Breast epithelium (tissue), 4 donors: ENCODE measurements at regions not wholly inside any gene's neighbourhood (a gene's known extent, or its start where the extent isn't known, plus 50 kb on each side); places are given as distances from the start of the nearest gene placed in this dataset.

Experiments
- DNase-seq, 2 donors: peaks; one replicate each; pipeline ENCODE4 v3.0.0-alpha.2; 2019; ENCODE audit warnings: low spot score in 2 of 2
- H3K27ac ChIP-seq, 2 donors: fragments of 200-600 bp; sonication (generic) in 1 of 2; one replicate each; pipeline ENCODE4 v1.5.1; 2016 to 2019; ENCODE audit warnings: mild to moderate bottlenecking in 1 of 2
- H3K27me3 ChIP-seq, 2 donors: fragments of 200-600 bp; sonication (generic) in 1 of 2; one replicate each; pipeline versions ENCODE4 v1.5.1 to v1.6.0; 2017 to 2019; ENCODE audit warnings: control low read depth in 1 of 2, mild to moderate bottlenecking in 1 of 2
- H3K36me3 ChIP-seq: fragments of 200-600 bp; one replicate; pipeline ENCODE4 v1.5.1; 2019
- H3K4me1 ChIP-seq, 2 donors: fragments of 200-600 bp; sonication (generic); one replicate each; pipeline ENCODE4 v1.5.1; 2016 to 2019; ENCODE audit warnings: control low read depth in 1 of 2
- H3K4me3 ChIP-seq, 3 donors: fragments of 200-600 bp; sonication (generic); 1 replicate in 2 of 3; 2 replicates in 1 of 3; pipeline ENCODE4 v1.5.1; 2016 to 2019; ENCODE audit warnings: mild to moderate bottlenecking in 3 of 3, moderate library complexity in 2 of 3
- H3K9me3 ChIP-seq, 2 donors: fragments of 200-600 bp; sonication (generic) in 1 of 2; one replicate each; pipeline ENCODE4 v1.5.1; 2016 to 2019; ENCODE audit warnings: control low read depth in 1 of 2
- CTCF ChIP-seq, 3 donors: fragments of 450-650 bp; IDR thresholded peaks; one replicate each; pipeline ENCODE4 v1.5.1; 2016 to 2017; ENCODE audit warnings: antibody characterized with exemption in 3 of 3, mild to moderate bottlenecking in 3 of 3, moderate library complexity in 3 of 3
- POLR2A ChIP-seq: fragments of 450-650 bp; IDR thresholded peaks from one replicate; pipeline ENCODE4 v1.6.1; 2016; ENCODE audit warnings: antibody characterized with exemption, mild to moderate bottlenecking, moderate library complexity
- POLR2AphosphoS5 ChIP-seq, 3 donors: sonication (generic); formaldehyde crosslinking; IDR thresholded peaks; one replicate each; pipeline ENCODE4 v1.6.1; 2017; ENCODE audit warnings: antibody characterized with exemption in 3 of 3
- intact Hi-C: fragments of 100-400 bp; cut with DNase I; formaldehyde crosslinking; loops from one replicate; pipeline ENCODE4 v1.15.1; 2023; ENCODE audit warnings: low total_unique reads

GRCh38 chr1:73862355-73862754, 335.6 kb downstream of the LRRIQ3 start:
- TF ChIP-seq POLR2AphosphoS5 (IDR thresholded peaks at IDR 0.05), result no peak
- TF ChIP-seq POLR2A, result no peak
- no peak for TF ChIP-seq CTCF (IDR thresholded peaks at IDR 0.05)
- intact Hi-C loops, result no loop called here

DNA sequence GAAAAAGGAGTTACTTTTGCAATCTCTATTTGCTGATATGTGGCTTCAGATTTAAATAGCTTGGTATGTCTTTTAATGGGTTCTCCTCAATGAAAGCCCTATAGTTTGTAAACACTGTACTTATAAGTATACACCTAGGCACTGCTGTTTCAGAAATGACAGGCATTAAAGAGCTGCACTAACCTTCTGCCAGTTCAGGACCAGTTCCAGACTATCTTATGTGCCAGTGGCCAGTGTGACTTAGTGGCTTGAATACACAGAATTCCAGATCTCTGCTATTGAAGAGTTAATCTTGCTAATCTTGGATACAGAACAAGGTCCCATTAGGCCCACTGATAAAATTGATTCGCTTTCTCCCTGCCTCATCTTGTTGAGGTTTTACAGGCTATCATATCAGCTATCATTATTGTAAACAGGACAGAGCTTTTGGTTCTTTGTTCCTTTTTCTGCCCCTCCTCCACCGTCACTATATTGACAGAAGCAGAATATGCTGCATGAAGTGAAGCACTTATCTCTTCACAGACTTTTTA, 337.5 kb downstream of the LRRIQ3 start:
- Histone ChIP-seq H3K27ac (no peak overlapping the region), H3K4me1 (no peaks in the 10 kb centered on the region), H3K9me3 (no peaks in the 10 kb centered on the region), H3K27me3 (no peaks in the 10 kb centered on the region), H3K4me3 (no peak overlapping the region), H3K36me3 (no peaks in the 10 kb centered on the region)
- TF ChIP-seq POLR2AphosphoS5 (IDR thresholded peaks at IDR 0.05) (no peak), POLR2A (no peak), CTCF (IDR thresholded peaks at IDR 0.05) (no peak)
- no peak for DNase-seq
- intact Hi-C loops, result no loop called here

More at GRCh38 chr1:73862355-73862754, 335.6 kb downstream of the LRRIQ3 start:
- H3K27me3 ChIP-seq, result no peaks in the 10 kb centered on the region
- no peak for DNase-seq
- H3K27ac ChIP-seq, result no peak overlapping the region
- no peaks in the 10 kb centered on the region for H3K4me1 ChIP-seq
- no peaks in the 10 kb centered on the region for H3K9me3 ChIP-seq
- no peaks in the 10 kb centered on the region for H3K36me3 ChIP-seq
- H3K4me3 ChIP-seq, result no peak overlapping the region

GRCh38 chr1:73859227-73859626, 338.7 kb downstream of the LRRIQ3 start:
- intact Hi-C loops, result no loop called here
- no peaks in the 10 kb centered on the region for H3K9me3 ChIP-seq
- no peaks in the 10 kb centered on the region for H3K27me3 ChIP-seq
- H3K4me3 ChIP-seq, result no peak overlapping the region
- TF ChIP-seq POLR2AphosphoS5 (IDR thresholded peaks at IDR 0.05), result no peak
- no peak for TF ChIP-seq CTCF (IDR thresholded peaks at IDR 0.05)
- no peak for TF ChIP-seq POLR2A
- H3K36me3 ChIP-seq, result no peaks in the 10 kb centered on the region
- DNase-seq, result no peak
- H3K27ac ChIP-seq, result no peak overlapping the region
- H3K4me1 ChIP-seq, result no peaks in the 10 kb centered on the region

DNA sequence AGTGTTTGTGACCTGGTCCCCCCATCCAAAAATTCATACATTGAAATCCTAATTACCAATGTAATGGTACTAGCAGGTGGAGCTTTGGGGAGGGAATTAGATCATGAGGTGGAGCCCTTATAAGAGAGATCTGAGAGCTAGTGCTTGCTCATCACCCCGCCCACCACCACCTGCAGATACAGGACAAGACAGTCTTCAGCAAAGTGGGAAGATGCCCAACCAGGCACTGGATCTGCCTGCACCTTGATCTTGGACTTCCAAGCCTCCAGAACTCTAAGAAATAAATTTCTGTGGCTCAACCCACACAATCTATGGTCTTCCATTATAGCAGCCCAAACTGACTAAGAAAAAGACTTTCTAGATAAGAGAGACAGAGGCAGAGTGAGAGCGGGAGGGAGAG, 343.4 kb downstream of the LRRIQ3 start:
- TF ChIP-seq POLR2AphosphoS5 (IDR thresholded peaks at IDR 0.05) (no peak), CTCF (IDR thresholded peaks at IDR 0.05) (no peak), POLR2A (no peak)
- no peaks in the 10 kb centered on the region for H3K4me1 ChIP-seq
- H3K27me3 ChIP-seq, result no peaks in the 10 kb centered on the region
- H3K27ac ChIP-seq, result no peak overlapping the region
- H3K4me3 ChIP-seq, result no peak overlapping the region
- H3K9me3 ChIP-seq, result no peaks in the 10 kb centered on the region
- no peaks in the 10 kb centered on the region for H3K36me3 ChIP-seq
- DNase-seq, result no peak
- intact Hi-C loops, result no loop called here

DNA sequence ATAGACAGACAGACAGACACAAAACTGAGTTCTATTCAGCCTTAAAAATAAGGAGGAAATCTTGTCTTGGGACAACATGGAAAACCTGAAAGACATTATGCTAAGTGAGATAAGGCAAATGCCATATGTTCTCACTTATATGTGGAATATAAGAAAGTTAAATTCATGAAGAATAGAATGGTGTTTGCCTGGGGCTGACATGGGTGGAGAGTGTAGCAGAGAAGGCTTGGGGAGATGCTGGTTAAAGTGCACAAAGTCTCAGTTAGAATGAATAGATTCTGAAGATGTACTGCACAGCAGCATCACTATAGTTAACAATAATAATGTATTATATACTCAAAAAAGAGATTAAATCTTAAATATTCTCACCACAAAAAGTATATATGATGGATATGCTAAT, 355.5 kb downstream of the LRRIQ3 start:
- Histone ChIP-seq H3K4me3 (no peak overlapping the region), H3K36me3 (no peaks in the 10 kb centered on the region), H3K27me3 (no peaks in the 10 kb centered on the region), H3K27ac (no peak overlapping the region), H3K4me1 (no peaks in the 10 kb centered on the region), H3K9me3 (no peaks in the 10 kb centered on the region)
- intact Hi-C loops, result no loop called here
- DNase-seq, result no peak
- TF ChIP-seq POLR2AphosphoS5 (IDR thresholded peaks at IDR 0.05), result no peak
- TF ChIP-seq POLR2A, result no peak
- TF ChIP-seq CTCF (IDR thresholded peaks at IDR 0.05), result no peak
